Gastrocnemius medialis (tissue), 4 donors: ENCODE measurements at regions not wholly inside any gene's neighbourhood (a gene's known extent, or its start where the extent isn't known, plus 50 kb on each side); places are given as distances from the start of the nearest gene placed in this dataset.
"Not testable (repeated sequence)": the region's sequence is repeated elsewhere in the genome, so short reads cannot be mapped to it uniquely, and the experiment has no call there.

Source experiments
- ATAC-seq, 2 donors: fragments of 150-250 bp; one replicate each; pipeline ENCODE4 v1.9.1; 2016
- DNase-seq, 2 donors: peaks; one replicate each; pipeline ENCODE4 v3.0.0-alpha.2; 2019
- H3K27ac ChIP-seq, 4 donors: fragments of 200-600 bp; sonication (generic); 1 replicate in 1 of 4; 2 replicates in 3 of 4; pipeline ENCODE4 v1.5.1; 2016 to 2018; ENCODE audit warnings: mild to moderate bottlenecking in 2 of 4, moderate library complexity in 1 of 4
- H3K27me3 ChIP-seq, 3 donors: fragments of 200-600 bp; sonication (generic) in 2 of 3; 1 replicate in 1 of 3; 2 replicates in 2 of 3; pipeline versions ENCODE4 v1.5.1 to v1.6.0; 2016 to 2019; ENCODE audit warnings: mild to moderate bottlenecking in 1 of 3, moderate library complexity in 1 of 3
- H3K36me3 ChIP-seq, 2 donors: fragments of 200-600 bp; sonication (generic) in 1 of 2; one replicate each; pipeline ENCODE4 v1.5.1; 2017 to 2018
- H3K4me1 ChIP-seq, 2 donors: fragments of 200-600 bp; sonication (generic) in 1 of 2; one replicate each; pipeline ENCODE4 v1.5.1; 2016 to 2017; ENCODE audit warnings: mild to moderate bottlenecking in 2 of 2
- H3K4me3 ChIP-seq, 4 donors: fragments of 200-600 bp; sonication (generic) in 3 of 4; 1 replicate in 1 of 4; 2 replicates in 3 of 4; pipeline ENCODE4 v1.5.1; 2016 to 2019; ENCODE audit warnings: mild to moderate bottlenecking in 2 of 4
- H3K9me3 ChIP-seq, 3 donors: fragments of 200-600 bp; sonication (generic) in 2 of 3; 1 replicate in 1 of 3; 2 replicates in 2 of 3; pipeline ENCODE4 v1.5.1; 2016 to 2019
- POLR2A ChIP-seq, 2 donors: fragments of 450-650 bp; IDR thresholded peaks; one replicate each; pipeline ENCODE4 v1.6.1; 2017; ENCODE audit warnings: antibody characterized with exemption in 2 of 2, mild to moderate bottlenecking in 2 of 2, moderate library complexity in 2 of 2
- in situ Hi-C, 4 donors: fragments of 200-750 bp; cut with MboI; loops; one replicate each; pipeline versions ENCODE4 v1.15.0 to v1.8.0; 2017; ENCODE audit warnings: low sequenced_read_pairs in 4 of 4
- intact Hi-C: fragments of 100-400 bp; cut with DNase I; formaldehyde crosslinking; loops from one replicate; pipeline ENCODE4 v1.15.1; 2023; ENCODE audit warnings: low total_unique reads
- TF ChIP-seq, protein P1 (sequence below), 5 experiments: fragments of 450-650 bp in 3 of 5; fragments of 200-600 bp in 2 of 5; sonication (generic) in 2 of 5; IDR thresholded peaks in 4 of 5; conservative IDR thresholded peaks in 1 of 5; 1 replicate in 4 of 5; 2 replicates in 1 of 5; pipeline ENCODE4 v1.5.1; 2016 to 2019; ENCODE audit warnings: antibody characterized with exemption in 5 of 5, mild to moderate bottlenecking in 3 of 5, moderate library complexity in 3 of 5

DNA sequence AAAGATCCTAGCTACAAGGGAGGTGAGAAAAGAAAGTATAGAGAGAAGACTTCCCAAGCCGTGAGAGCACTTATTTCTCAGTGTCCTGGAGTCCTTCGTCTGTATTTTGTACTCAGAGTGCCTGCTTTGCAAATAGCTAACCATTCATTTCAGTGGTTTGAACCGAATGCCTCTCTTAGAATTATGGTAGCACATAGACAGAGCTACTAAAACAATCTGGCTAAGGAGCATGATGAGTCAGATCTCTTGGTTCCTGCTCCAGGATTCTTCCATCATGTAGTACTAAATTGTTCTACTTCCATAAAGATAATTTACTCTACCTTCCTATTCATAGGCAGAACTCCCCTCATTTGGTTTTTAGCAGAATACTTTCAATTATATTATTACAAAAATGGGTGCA, 946.6 kb downstream of the STIM2 start:
- in situ Hi-C loops (no loop called here), intact Hi-C loops (no loop called here)
- no peak for ATAC-seq
- Histone ChIP-seq H3K27ac (no peak overlapping the region), H3K4me1 (no peaks in the 10 kb centered on the region), H3K9me3 (no peaks in the 10 kb centered on the region), H3K27me3 (no peaks in the 10 kb centered on the region), H3K4me3 (no peak overlapping the region), H3K36me3 (no peaks in the 10 kb centered on the region)
- TF ChIP-seq POLR2A (IDR thresholded peaks at IDR 0.05) = no peak
- TF ChIP-seq, protein P1, sequence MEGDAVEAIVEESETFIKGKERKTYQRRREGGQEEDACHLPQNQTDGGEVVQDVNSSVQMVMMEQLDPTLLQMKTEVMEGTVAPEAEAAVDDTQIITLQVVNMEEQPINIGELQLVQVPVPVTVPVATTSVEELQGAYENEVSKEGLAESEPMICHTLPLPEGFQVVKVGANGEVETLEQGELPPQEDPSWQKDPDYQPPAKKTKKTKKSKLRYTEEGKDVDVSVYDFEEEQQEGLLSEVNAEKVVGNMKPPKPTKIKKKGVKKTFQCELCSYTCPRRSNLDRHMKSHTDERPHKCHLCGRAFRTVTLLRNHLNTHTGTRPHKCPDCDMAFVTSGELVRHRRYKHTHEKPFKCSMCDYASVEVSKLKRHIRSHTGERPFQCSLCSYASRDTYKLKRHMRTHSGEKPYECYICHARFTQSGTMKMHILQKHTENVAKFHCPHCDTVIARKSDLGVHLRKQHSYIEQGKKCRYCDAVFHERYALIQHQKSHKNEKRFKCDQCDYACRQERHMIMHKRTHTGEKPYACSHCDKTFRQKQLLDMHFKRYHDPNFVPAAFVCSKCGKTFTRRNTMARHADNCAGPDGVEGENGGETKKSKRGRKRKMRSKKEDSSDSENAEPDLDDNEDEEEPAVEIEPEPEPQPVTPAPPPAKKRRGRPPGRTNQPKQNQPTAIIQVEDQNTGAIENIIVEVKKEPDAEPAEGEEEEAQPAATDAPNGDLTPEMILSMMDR (IDR thresholded peaks at IDR 0.05 in 4 of 5, conservative IDR thresholded peaks at IDR 0.05 in 1 of 5) = no peak
- DNase-seq = no peak

DNA sequence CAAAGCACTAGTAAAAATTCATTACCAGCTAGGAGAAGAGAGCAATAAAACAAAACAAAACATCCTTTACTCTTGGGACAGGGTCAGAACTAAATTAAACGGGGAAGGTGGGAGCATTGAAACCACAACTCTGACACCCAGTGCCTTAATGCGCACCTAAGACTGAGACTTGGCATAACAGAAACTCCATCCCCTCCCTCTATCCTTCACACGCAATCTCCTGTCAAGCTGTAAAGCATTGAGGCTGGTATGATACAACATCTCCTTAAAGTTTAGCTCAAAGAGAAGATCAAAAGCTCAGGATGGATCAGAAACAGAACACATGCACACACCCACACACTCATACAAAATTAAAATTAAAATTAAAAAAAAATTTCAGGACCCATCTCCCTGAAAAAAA, 951.3 kb downstream of the STIM2 start:
- intact Hi-C loops (no loop called here), in situ Hi-C loops (no loop called here)
- H3K27ac ChIP-seq = no peak overlapping the region
- H3K27me3 ChIP-seq = no peaks in the 10 kb centered on the region
- ATAC-seq = no peak
- no peaks in the 10 kb centered on the region for H3K36me3 ChIP-seq
- H3K9me3 ChIP-seq = no peaks in the 10 kb centered on the region
- TF ChIP-seq, protein P1 (IDR thresholded peaks at IDR 0.05 in 4 of 5, conservative IDR thresholded peaks at IDR 0.05 in 1 of 5) = no peak
- TF ChIP-seq POLR2A (IDR thresholded peaks at IDR 0.05) = no peak
- DNase-seq = no peak
- no peaks in the 10 kb centered on the region for H3K4me1 ChIP-seq
- no peak overlapping the region for H3K4me3 ChIP-seq

DNA sequence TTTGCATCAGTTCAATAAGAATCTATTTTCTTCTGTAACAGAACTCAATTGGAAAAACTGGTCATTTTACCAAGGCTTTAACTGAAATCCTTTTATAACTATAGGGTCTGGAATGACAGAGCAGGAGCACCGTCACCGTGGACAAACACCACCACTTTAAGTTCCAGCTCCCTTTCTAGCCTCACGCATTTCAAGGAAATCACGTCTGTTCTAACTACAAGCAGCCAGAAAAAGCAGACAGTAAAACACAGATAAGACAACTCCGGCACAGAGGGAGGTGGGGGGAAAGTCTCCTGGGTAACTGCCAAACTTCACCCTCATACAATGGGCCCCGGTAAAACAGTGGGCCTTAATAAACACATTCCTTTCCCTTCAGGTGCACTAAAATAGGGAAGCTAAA, 952.6 kb downstream of the STIM2 start:
- ATAC-seq, H3K4me3 ChIP-seq, H3K27ac ChIP-seq, H3K4me1 ChIP-seq, intact Hi-C loops, H3K9me3 ChIP-seq, DNase-seq, in situ Hi-C loops, H3K27me3 ChIP-seq, H3K36me3 ChIP-seq: not testable (repeated sequence)

DNA sequence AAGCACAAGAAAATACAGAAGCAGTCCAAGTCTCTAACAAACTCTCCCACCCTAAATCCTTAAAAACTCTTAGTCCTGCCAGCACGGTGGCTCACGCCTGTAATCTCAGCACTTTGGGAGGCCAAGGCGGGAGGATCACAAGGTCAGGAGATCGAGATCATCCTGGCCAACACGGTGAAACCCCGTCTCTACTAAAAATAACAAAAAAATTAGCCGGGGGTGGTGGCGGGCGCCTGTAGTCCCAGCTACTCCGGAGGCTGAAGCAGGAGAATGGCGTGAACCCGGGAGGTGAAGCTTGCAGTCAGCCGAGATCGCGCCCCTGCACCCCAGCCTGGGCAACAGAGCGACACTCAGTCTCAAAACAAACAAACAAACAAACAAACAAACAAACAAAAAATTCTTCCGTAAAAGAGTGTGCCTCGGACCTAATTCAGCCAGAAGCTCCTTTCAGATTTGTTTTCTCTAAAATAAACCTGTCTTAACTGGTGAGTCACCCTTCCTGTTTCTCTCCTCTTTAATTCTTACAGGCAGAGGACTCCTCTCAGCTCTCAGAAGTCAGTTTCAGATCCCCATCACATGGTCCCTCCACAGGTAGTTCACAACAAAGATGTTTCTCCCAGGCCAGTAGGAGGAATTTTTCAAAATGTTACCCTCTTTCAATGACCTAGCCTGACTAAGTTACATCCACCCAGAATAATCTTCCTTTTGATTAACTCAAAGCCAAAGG, 953.2 kb downstream of the STIM2 start:
- H3K4me3 ChIP-seq, H3K27ac ChIP-seq, H3K27me3 ChIP-seq, DNase-seq, in situ Hi-C loops, intact Hi-C loops, H3K9me3 ChIP-seq, H3K36me3 ChIP-seq, ATAC-seq, H3K4me1 ChIP-seq: not testable (repeated sequence)

DNA sequence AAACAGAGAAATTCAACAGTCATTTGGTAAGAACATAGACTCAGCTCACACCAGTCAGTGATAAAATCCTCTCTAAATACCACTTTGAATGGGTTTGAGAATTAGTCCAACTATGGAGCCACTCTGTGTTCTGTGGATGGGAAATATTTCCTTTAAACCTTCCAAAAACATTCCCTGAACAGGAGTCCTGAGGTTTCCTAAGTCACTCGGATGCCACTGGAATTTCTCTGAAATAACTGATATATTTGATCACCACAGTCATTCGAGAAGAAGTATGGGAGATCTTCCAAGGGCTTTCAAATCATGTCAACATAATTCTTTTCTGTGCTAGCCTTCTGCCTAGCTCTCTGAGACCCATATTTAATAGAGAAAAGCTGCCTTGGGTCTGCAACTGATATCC, 958.6 kb downstream of the STIM2 start:
- no peak for TF ChIP-seq POLR2A (IDR thresholded peaks at IDR 0.05)
- TF ChIP-seq, protein P1 (IDR thresholded peaks at IDR 0.05 in 4 of 5, conservative IDR thresholded peaks at IDR 0.05 in 1 of 5) = no peak
- Histone ChIP-seq H3K27me3 (no peaks in the 10 kb centered on the region), H3K9me3 (no peaks in the 10 kb centered on the region), H3K27ac (no peak overlapping the region), H3K4me1 (no peaks in the 10 kb centered on the region), H3K36me3 (no peaks in the 10 kb centered on the region), H3K4me3 (no peak overlapping the region)
- in situ Hi-C loops = no loop called here
- ATAC-seq (no peak), DNase-seq (no peak)
- intact Hi-C loops = no loop called here

DNA sequence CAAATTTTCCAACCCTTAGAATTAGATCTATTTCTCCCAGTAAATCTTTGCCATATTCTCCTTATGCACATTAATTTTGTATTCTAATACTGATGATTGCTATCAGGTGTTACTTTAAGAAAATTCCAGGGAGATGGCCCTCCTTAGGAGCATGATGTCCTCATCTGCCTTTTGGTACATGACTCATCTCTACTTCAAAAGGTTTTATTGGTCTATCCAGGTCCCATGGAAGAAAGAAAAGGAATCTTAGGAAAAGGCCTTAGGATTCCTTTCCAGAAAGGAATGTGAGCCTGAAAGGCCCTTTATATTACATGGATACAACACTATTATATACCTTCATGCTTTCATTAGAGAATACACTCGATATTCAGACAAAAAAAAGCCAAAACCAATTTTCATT, 968.2 kb downstream of the STIM2 start:
- Histone ChIP-seq H3K9me3 (no peaks in the 10 kb centered on the region), H3K4me1 (no peaks in the 10 kb centered on the region), H3K27me3 (no peaks in the 10 kb centered on the region), H3K27ac (no peak overlapping the region), H3K4me3 (no peak overlapping the region), H3K36me3 (no peaks in the 10 kb centered on the region)
- TF ChIP-seq, protein P1 (IDR thresholded peaks at IDR 0.05 in 4 of 5, conservative IDR thresholded peaks at IDR 0.05 in 1 of 5) = no peak
- no peak for TF ChIP-seq POLR2A (IDR thresholded peaks at IDR 0.05)
- DNase-seq (no peak), ATAC-seq (no peak)
- intact Hi-C loops (no loop called here), in situ Hi-C loops (no loop called here)
